Activated CD8-positive, alpha-beta memory T cell treated with anti-CD3 and anti-CD28 coated beads for 36 hours (primary cell): ENCODE measurements at regions not wholly inside any gene's neighbourhood (a gene's known extent, or its start where the extent isn't known, plus 50 kb on each side); places are given as distances from the start of the nearest gene placed in this dataset.

ENCODE experiments used
- CTCF ChIA-PET: fragments of 350-600 bp; sonication (Branson Sonifier 250); formaldehyde crosslinking; loops from one replicate; lab custom pipeline; 2021; ENCODE audit warnings: antibody characterized with exemption; lab: Charles Lee
- POLR2A ChIA-PET: fragments of 350-600 bp; sonication (Branson Sonifier 250); formaldehyde crosslinking; loops from one replicate; lab custom pipeline; 2021; ENCODE audit warnings: antibody characterized with exemption; lab: Charles Lee

DNA sequence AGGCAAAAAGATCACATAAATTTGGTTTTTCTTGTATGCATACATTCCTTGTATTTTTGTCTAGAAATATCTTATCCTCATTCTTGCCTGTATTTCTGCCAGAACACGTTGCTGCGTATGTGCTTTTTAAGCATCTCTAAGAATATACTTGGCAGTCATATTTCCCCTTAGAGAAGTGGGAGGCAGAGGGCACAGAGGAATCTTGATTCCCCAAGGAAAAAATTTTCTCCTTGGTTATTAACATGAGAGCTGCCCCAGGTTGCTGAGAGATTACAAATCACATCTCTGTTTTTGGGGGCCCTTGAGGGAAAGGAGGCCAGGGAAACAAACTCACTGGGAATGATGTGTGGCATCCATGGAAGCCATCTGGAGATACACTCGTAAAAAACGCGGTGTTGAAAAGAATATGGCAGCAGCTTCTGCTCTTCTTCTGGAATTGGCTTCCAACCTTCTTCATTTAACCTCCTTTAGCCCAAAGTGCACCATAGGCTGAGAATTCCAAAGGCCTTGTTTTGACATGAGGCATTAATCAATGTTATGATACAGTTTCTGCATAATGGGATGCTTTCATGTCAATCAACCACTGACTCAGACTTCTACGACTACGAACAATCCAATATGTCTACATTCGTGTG lies 684.3 kb upstream of the SORCS1 start:
- CTCF ChIA-PET = no interaction called here
- POLR2A ChIA-PET = no interaction called here

DNA sequence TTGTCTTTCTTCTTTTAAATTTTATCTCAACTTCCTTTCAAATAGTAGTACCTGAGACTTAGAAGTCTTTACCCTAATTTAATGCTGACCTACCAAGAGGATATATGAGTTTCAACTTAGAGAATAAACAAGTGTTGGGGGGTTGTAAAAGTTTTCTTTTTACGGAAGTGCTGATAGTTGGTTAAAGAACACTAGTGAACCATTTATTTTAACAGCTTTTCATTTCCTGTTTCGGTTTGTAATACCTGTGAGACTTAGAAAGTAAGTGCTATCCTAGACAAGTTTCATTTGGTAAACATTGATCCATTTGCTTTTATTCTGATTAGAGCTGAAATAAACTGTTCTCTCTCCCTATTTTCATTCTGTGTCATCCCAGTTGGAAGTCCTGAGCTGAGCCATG lies 683.1 kb upstream of the SORCS1 start:
- ChIA-PET CTCF (no interaction called here), POLR2A (no interaction called here)

DNA sequence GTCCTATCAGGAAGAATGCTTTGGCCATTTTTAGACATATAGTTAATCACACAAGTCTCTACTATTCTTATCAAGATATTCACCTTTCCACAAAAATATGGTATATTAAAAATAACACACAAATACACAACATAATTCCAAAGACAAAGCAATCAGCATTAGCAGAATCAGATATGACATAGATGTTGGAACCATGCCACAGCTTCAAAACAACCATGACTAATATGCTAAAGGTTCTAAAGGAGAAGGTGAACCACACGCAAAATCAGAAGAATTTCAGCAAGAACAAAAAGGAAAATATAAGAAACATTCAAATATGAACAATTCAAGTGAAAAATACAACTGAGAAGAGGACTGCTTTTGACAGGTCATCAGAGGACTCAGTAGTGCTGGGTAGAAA lies 670.2 kb upstream of the SORCS1 start:
- POLR2A ChIA-PET = no interaction called here
- CTCF ChIA-PET = no interaction called here

DNA sequence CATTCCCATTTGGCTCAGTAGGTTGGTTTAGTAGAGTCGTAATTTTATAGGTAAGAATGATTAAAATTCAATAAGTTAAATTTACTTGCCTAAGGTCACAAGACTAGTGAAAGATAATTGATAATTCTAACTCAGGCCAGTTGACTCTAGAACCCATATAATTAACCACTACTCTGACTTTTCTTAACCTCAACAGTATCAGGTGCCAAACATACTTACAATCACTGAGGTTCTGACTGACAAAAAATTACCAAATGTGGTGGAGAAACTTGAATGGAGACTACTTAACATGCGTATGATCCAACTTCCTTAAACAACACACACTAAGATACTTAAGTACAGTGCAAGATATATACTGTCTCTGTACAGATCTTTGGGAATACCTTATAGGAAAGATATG lies 667.3 kb upstream of the SORCS1 start:
- ChIA-PET POLR2A (no interaction called here), CTCF (no interaction called here)

DNA sequence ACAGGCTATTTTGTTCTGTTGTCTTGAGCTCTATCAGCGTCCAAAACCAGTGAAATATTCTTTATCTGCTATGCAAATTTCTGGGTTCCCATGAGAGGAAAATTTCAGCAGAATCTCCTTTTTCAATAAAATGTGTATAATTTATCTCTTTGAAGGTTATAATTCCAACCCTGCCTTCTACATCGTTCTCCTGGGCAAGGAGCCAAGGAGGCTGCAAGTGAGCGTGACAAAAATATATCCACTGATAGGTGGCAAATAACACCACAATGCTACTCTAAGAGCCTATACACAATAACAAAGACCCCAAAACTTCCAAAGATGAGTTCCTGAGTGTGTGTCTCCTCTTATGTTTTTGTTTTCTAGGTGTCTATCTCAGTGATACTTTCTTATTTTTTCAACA lies 664.7 kb upstream of the SORCS1 start:
- ChIA-PET POLR2A (no interaction called here), CTCF (no interaction called here)

DNA sequence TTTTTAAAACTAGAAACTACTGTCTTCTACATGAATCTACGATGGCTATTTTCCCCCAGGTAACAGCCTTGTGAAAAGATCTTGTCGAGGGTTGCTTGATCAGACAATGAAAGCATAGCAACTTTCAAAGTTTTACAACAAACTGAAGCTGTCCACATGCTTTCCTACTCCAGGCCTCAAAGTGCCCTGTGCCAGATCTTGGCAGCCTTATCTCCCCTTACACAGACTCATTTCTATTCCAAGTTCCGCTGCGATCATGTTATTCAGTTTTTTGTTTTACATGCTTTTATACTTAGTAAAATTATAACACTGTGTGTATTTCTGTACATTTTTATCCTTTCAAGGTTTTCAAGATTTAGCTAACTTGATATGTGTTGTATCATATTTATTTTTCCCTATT lies 661.7 kb upstream of the SORCS1 start:
- ChIA-PET POLR2A (no interaction called here), CTCF (no interaction called here)

DNA sequence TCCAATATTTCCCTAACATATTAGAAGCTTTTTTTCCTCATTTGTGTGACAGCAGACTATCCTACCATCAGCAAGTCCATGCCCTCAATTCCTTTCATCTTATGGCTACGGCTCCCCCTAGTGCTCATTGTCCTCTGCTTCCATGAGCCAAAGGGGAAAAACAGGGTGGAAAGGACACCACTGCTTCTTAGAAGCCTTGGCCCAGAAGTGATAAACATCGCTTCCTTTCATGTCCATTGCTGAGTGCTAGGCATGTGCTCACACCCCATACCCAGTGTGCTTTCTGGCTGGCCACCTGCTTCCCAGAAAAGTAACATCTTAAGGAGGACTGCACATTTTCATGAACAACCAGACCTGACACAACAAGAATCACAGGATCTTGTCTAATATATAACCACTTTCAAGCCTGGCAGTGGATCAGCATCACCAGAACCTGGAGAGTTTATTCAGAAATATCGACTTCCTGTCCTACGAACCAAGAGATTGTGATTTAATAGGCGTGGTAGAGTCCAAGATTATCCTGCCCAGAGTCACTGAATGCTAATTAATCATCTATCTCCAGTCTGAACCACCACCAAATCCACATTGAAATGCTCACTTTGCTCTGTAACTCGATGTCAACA lies 650.5 kb upstream of the SORCS1 start:
- CTCF ChIA-PET = no interaction called here
- POLR2A ChIA-PET = no interaction called here

DNA sequence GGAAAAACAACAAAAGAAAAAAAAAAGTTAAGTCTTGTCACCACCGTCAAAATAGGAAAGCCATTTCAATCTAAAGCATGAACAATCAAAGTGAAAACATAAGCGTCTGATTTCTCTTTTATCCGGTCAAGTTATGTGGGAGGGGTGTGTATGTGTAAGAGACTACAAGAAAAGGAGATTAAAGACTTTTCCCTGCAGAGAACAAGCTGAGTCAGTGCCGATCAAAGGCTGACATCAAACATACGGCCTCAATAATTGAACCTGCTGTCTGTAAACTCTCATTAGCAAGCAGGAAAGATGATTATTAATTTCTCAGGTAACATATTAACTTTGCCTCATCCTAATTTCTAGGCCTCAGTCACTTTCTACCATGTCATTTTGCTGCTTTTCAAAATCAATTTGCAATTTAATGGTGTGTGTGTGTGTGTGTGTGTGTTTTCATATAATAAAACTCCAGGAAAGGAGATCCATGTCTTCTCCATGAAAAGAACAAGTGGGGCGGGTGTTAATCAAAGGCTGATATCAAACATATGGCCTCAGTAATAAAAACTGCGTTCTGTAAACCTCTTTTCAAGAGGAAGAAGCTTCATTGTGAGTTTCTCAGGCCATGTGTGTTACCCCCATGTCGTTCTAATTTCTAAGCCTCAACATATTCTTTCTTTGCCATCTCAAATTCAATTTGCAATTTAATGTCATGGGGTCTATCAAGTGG lies 649.1 kb upstream of the SORCS1 start:
- POLR2A ChIA-PET = no interaction called here

DNA sequence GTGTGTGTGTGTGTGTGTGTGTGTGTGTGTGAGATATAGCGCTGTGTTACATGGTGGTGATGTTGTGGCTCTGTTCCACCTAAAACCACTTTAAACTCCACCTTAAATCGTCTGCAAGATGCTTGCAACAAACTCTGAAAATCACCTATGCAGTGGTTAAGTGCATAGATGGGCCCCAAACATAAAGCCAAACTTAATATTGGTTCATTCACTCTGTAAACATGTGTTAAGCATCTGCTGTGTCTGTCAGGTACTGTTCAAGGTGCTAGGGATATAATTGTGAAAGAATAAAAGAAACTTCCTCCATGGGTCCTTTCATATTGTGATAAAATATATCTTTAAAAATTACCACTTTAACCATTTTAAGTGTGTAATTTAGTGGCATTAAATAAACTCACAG lies 645.4 kb upstream of the SORCS1 start:
- POLR2A ChIA-PET = no interaction called here
- CTCF ChIA-PET = no interaction called here

More for the DNA sequence above, 649.1 kb upstream of the SORCS1 start:
- CTCF ChIA-PET = no interaction called here

DNA sequence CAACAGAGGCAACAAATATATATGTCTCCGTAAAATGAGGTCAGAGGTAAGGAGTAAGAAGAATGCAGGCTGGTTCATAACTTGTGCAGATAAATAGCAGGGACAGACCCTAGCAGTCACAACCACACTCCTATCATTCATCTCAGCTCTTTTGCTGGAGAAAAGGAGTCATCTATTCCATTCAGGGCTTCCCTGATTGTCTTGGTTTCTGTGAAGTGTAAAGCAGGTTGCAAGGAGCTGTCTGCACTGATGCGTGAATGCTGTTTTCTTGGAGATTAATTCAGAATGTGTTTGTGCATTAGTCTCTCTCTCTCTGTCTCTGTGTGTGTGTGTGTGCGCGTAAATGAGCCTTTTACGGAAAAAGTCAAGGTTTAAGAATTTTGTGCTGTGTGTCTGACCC lies 643.3 kb upstream of the SORCS1 start:
- ChIA-PET POLR2A (no interaction called here), CTCF (no interaction called here)

DNA sequence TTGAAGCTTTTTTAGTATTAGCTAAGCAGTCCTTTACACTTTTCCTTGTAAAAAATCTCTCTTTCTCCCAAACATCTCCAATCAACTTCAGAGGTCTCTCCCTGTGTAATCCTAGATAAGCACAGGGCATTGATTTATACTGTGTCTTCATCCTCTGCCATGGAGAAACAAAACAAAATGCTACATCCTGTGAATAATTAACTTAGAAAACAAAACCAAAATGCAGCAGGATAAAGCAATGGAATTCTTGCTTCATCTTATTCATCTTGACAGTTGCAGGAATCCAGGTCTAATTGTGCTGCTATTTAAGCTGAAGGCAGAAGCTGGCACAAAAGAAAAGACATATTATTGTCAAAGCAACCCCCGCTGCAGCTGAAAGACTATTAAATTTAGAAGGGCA lies 641.5 kb upstream of the SORCS1 start:
- CTCF ChIA-PET = no interaction called here
- POLR2A ChIA-PET = no interaction called here

DNA sequence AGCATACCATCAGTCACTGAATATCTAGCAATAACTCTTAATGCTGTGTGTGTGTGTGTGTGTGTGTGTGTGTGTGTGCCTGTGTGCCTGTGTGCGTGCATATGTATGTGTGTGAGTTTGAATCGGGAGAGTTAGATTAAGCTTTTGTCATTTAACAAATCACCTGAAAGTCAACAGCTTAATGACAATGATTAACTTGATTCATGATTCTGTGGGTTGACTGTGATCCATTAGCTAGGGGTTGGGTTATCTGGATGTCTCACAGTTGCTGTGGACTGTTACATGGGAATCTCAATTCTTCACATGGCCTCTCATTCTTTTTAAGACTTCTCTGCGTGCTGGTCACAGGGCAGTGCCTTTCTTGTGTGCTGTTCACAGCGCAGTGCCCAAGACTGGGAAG lies 639.0 kb upstream of the SORCS1 start:
- ChIA-PET POLR2A (no interaction called here), CTCF (no interaction called here)

DNA sequence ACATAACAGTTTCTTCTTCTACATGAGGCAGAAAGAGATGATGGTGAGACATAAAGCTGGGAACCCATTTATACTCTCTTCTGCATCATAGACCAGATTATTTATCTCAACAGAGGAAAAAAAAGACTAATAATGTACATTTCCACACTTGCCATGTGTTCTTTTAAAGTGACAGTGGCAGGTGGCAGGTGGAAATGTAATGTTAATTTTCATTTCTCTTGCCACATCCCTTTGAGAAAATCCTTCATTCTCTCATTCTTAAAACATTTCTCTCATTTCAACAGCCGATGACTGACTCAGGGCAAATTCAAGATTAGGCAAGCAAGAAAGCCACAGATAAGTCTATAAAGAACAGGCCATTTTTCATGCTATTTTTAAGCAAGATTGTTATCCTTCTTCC lies 635.6 kb upstream of the SORCS1 start:
- ChIA-PET CTCF (no interaction called here), POLR2A (no interaction called here)

DNA sequence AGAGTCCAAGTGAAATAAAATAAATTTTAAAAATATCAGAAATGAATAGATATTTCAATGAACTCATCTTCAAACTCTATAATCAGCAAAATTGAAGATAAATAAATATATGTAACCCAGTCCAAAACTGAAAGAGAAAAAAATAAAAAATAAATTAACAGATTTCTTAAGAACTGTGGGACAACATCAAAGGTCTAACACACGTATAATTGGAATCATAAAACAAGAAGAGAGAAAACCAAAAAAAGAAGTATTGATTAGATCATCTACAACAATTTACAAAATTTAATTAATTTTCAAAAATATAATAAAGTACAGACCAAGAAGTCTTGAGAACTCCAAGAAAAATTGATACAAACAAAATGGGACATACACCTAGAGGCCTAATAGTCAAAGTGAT lies 625.8 kb upstream of the SORCS1 start:
- ChIA-PET POLR2A (no interaction called here), CTCF (no interaction called here)

DNA sequence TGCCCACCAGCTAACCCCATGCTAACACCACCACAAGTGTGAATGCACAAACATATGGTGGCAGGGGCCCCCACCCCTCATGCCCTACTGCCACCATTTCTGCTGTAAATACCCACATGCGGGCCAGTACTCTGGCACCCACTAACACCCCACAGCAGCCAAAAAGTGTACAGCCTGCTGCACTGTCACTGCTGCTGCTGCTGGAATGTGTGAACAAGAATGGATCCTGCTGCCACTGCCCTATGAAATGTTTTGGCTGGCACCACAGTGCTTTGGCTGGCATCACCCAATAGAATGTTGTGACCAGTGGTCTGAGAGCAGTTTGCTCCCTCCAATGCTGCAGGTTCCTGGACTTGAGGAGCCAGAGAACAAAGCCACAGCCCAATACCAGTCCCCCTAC lies 606.6 kb upstream of the SORCS1 start:
- POLR2A ChIA-PET = no interaction called here
- CTCF ChIA-PET = no interaction called here

DNA sequence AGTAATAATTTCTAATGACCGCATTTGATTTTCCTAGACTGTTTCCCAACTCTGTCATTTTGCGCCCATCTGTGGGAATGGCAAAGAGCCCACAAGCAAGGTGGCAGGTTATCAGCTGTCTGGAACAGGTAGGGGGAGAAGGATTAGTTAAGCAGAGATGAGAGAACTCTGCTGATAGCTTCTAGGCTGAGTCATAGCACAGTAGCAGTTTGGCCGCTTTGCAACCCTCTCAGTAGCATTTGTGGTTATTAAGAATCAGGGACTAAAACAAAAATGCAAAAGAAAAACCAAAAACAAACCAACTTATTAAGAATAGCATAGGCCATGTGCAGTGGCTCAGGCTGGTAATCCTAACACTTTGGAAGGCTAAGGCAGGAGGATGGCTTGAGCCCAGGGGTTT lies 602.7 kb upstream of the SORCS1 start:
- ChIA-PET POLR2A (no interaction called here), CTCF (no interaction called here)

DNA sequence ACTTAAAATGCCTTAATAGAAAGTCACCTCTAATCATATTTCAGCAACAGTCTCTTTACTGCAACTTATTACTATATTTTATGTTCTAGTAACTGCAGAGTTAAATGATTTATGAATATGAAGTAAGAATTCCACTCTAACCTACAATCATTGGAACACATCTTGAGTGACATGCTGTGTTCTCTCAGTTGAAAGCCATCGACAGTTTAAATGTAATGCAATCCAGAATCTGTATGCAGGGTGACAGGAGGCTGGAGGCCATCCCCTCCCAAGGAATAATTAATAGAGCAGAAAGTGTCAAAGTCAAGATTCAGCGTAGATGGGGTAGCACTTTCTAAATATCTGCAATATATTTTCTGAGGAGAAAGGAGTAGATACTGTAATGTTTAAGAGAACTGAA lies 590.3 kb upstream of the SORCS1 start:
- ChIA-PET POLR2A (no interaction called here), CTCF (no interaction called here)

DNA sequence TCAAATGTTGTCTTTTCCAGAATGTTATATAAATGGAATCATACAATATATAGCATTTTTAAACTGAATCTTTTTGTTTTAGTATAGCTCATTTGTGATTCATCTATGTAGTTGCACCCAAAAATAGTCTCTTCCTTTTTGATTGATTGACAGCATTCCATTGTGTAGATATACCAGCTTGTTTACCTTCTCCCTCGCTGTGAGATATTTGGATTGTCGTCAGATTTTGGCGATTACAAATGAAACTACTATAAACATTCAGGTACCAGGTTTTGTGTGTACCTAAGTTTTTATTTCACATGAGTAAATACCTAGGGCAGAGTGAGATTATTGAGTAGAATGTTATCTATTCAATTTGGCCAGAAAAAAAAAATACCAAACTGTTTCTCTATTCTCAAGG lies 584.7 kb upstream of the SORCS1 start:
- ChIA-PET POLR2A (no interaction called here), CTCF (no interaction called here)

DNA sequence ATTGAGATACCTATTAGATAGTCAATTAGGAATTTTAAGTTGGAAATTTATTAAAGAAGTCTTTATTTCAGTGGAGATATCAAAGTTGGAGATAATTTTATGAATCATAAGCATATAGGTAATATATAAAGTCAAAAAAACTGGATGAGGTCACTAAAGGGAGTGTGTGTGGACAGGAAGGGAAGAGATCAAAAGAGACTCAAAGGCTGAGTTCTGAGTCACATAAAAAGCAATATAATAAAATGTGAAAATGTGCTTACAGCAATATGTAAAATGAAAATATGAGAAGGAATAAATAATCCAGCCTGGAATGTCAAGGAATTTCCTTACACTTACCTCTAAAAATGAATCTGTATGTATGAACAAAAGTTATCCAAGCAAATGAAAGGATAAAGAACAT lies 583.3 kb upstream of the SORCS1 start:
- POLR2A ChIA-PET = no interaction called here

DNA sequence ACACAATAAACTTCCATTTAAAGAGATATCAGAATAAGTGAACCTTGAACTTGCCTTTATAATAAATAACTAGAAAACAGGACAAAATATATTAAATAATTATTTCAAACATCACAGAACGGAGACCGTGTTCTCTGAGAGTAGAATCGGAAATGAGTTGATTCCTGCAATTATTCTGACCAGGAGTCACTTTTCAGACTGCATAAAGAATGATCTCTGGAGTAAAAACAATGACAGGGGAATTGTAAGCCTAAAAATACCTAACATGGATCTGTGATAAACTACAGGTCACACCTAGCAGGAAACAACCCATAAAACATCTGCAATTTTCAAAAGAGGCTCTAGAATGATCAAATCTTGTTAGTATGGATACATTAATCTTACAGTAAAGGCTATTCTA lies 577.5 kb upstream of the SORCS1 start:
- CTCF ChIA-PET = no interaction called here
- POLR2A ChIA-PET = no interaction called here

More for the DNA sequence above, 583.3 kb upstream of the SORCS1 start:
- CTCF ChIA-PET = no interaction called here

DNA sequence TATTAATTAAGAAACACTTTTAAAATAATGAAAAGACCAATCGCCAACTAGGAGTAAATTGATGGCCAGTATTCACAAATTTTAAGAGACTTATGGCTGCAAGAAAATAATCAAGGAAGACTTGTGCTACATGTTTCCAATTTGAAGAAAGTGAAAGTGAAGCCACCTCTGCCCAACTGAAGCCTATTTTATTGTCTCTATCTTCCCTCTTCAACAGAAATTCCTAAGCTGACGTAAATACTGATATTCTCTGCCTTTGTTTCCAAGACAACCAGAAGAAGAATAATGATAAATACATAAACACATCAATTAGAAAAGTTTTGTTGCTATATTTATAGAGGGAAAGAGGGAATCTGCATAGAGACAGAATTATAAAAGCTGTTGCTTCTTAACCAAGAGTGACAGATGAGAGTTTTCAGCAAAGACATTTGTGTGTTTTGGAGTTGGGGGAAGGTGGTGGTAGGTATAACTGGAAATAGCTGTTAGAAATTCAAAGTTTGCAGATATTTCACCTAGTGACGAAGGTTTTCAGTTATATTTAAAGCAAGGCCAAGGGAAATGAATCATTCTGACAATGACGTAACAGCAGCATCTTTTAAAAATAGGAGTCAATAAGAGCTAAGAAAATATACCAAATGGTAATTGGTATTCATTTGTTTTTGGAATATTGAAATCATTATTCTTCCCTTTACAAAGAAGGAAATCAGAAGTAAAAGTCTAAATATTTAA lies 576.6 kb upstream of the SORCS1 start:
- ChIA-PET CTCF (no interaction called here), POLR2A (no interaction called here)
